ENCODE measurements at regions not wholly inside any gene's neighbourhood (a gene's known extent, or its start where the extent isn't known, plus 50 kb on each side); places are given as distances from the start of the nearest gene placed in this dataset.

- TF ChIP-seq CTCF (IDR thresholded peaks at IDR 0.05; ENCODE audit: control extremely low read depth in 1 of 3, insufficient read depth in 1 of 3, low read depth in 1 of 3, low read length in 3 of 3), result no peak
- TF ChIP-seq YY1 (IDR thresholded peaks at IDR 0.05; ENCODE audit: low read depth, low read length), result no peak
- TF ChIP-seq POLR2A (IDR thresholded peaks at IDR 0.05; ENCODE audit: control extremely low read depth in 1 of 2, low read depth in 2 of 2, low read length in 2 of 2), result no peak
- TF ChIP-seq PHF8 (conservative IDR thresholded peaks at IDR 0.05; ENCODE audit: low read depth, low read length), result no peak
- TF ChIP-seq ZNF274 (IDR thresholded peaks at IDR 0.05; ENCODE audit: borderline replicate concordance, extremely low read depth, low read length), result no peak
- TF ChIP-seq EZH2 (IDR thresholded peaks at IDR 0.05; ENCODE audit: low read depth, low read length, severe bottlenecking), result no peak
- no peak for TF ChIP-seq RFX5 (IDR thresholded peaks at IDR 0.05; ENCODE audit: borderline replicate concordance, low read depth, low read length)
- TF ChIP-seq CHD1 (IDR thresholded peaks at IDR 0.05; ENCODE audit: low read depth, low read length), result no peak
- no peak for TF ChIP-seq BCL11A (IDR thresholded peaks at IDR 0.05; ENCODE audit: low read depth in 2 of 2, low read length in 2 of 2)
- no peak for TF ChIP-seq HDAC6 (IDR thresholded peaks at IDR 0.05; ENCODE audit: low read depth, low read length)
- no peak for TF ChIP-seq ASH2L (IDR thresholded peaks at IDR 0.05; ENCODE audit: low read length)
- no peak for TF ChIP-seq CHD2 (IDR thresholded peaks at IDR 0.05; ENCODE audit: low read length)
These were observed 88.7 kb downstream of the SLC10A2 start for GRCh38 chr13:102977471-102977870.

Data from H1 (cell line).